ENCODE measurements at regions not wholly inside any gene's neighbourhood (a gene's known extent, or its start where the extent isn't known, plus 50 kb on each side); places are given as distances from the start of the nearest gene placed in this dataset.

DNA sequence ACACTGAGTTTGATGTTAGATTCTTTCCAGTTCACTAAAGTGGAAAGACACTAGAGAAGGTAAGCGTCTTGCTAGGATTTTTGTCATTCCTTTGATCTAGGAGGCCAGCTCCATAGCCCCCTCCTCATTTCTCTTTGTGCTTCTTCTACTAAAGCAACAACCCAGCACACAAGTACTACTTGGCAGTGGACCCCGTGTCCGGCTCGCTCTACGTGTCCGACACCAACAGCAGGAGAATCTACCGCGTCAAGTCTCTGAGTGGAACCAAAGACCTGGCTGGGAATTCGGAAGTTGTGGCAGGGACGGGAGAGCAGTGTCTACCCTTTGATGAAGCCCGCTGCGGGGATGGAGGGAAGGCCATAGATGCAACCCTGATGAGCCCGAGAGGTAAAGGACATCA is 76.6 kb upstream of the WWC1 start:
- no peak for DNase-seq

DNA sequence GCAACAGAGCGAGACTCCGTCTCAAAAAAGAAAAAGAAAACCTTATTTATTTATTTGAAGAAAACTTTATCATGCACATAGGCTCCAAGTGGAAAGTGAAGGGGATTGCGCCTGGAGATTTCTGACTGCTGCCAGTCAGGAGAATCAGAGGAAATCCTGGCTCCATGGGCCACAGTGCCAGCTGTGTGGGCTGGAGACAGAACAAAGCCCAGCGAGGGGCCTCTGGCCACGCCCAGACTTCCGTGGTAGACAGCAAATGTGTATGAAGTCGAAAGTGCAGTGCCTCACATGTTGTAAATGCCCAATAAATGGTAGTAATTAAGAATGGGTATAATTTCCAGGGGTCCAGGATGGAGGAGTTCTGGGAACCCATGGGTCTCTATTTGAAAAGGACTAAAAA is 75.8 kb upstream of the WWC1 start:
- no peak for DNase-seq

DNA sequence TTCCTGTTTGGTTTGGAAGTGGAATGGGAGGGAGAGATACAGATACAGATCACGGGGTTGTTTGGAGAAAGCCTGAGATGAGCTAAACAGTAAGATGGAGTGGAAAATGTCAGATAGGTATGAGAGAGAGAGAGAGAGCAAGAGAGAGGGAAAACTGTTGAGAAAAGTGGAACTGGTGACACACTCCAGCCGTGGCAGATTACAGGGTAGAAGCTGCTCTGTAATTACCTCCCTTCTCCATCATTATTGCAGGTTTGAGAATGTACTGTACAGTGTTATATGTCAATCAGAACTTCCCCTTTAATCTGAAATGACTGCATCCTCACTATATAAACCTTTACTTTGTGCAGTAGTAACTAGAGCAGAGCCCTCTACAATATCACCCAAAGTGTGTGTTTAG is 74.5 kb upstream of the WWC1 start:
- no peak for DNase-seq

- DNase-seq, result no peak
These were observed 73.9 kb upstream of the WWC1 start for GRCh38 chr5:168217497-168217896.

- no peak for DNase-seq
These were observed 72.7 kb upstream of the WWC1 start for GRCh38 chr5:168218746-168219145.

GRCh38 chr5:168219515-168220410 is 71.7 kb upstream of the WWC1 start:
- DNase-seq, result peak in 43 of 58 donors; percentile 2 to 85 (median 36)

- no peak for DNase-seq
These were observed 67.4 kb upstream of the WWC1 start for GRCh38 chr5:168224085-168224484.

- no peak for DNase-seq
These were observed 65.4 kb upstream of the WWC1 start for GRCh38 chr5:168226012-168226411.

- no peak for DNase-seq
These were observed 64.4 kb upstream of the WWC1 start for GRCh38 chr5:168227001-168227400.

DNA sequence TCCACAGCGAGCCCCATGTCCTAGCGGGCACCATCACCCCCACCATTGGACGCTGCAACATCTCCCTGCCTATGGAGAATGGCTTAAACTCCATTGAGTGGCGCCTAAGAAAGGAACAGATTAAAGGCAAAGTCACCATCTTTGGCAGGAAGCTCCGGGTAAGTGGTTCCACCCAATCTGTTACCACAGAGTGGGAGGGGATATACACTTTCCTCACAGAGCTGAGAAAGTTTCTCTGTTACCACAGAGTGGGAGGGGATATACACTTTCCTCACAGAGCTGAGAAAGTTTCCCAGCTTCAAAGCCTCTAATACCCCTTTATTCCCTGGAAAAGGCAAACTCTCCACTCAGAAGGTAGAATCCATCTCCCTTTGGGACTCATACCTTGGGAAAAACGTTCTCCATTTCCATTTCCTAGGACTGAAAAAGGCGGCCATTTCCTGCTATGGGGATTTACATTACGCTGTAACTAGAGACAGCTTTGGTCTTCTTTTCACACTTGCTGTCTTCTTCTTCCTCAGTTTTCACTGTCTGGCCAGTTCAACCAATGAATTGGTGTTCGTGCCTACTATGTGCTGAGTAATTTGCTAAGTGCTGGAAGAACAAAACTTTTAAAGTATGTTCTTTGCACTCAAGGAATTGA is 63.4 kb upstream of the WWC1 start:
- no peak for DNase-seq

DNA sequence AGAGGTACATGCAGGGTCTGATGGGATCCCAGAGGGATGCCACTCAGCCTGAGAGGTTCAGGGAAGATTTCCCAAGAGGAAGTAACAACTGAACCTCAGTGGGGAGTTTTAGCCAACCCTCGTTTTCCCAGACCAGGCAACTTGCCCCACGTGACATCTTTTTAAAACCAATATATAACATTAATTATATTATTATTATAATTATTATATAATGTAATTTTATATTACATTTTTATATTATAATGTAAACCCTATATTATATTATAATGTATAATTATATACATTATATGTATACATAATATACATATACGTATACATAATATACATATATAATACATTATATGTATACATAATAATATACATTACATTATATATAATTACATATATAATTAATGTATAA is 62.8 kb upstream of the WWC1 start:
- DNase-seq, result no peak

DNA sequence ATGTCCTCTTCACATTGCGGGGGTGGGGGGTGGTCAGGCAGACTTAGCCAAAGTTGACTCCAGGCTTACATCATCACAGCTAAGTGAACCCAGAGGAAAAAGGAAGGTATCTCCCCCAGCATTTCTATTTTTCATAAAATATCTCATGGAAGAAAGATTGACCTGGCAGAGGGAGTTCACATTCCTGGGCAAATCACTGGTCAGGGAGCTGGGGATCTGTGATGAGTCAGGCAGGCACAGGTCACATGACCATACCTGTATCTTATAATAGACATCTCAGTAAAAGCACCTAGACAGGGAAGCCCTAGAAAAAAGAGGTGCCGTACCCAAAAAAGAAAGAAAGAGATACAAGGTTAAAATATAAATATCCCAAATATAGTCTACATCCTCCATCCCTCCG is 57.3 kb upstream of the WWC1 start:
- DNase-seq, result no peak

- DNase-seq, result no peak
These were observed 53.0 kb upstream of the WWC1 start for GRCh38 chr5:168238463-168238862.

- DNase-seq, result no peak
These were observed 52.1 kb upstream of the WWC1 start for GRCh38 chr5:168239325-168239724.
